ENCODE measurements at regions not wholly inside any gene's neighbourhood (a gene's known extent, or its start where the extent isn't known, plus 50 kb on each side); places are given as distances from the start of the nearest gene placed in this dataset.

- Histone ChIP-seq H4K5ac (ENCODE audit: low read depth, low read length) (no peak overlapping the region), H3K14ac (replicated peaks; ENCODE audit: low read depth, low read length) (no peak overlapping the region), H2BK20ac (ENCODE audit: low read depth, low read length) (no peak overlapping the region), H3K4me1 (ENCODE audit: control insufficient read depth, insufficient read depth, low read length) (no peaks in the 10 kb centered on the region), H3K27ac (ENCODE audit: insufficient read depth, low read length) (no peak overlapping the region), H3K9me3 (ENCODE audit: control insufficient read depth, insufficient read depth, low read length) (peaks cover 3% of the 10 kb centered on the region; the same call in 1 of the 2 replicates), H3K4me2 (ENCODE audit: low read depth, low read length) (no peak overlapping the region), H3K79me1 (ENCODE audit: low read depth in 1 of 2, low read length in 2 of 2) (no peaks in the 10 kb centered on the region), H2AK9ac (replicated peaks; ENCODE audit: low read depth, low read length, poor library complexity) (no peak overlapping the region), H4K91ac (ENCODE audit: insufficient read depth, low read depth, low read length) (no peak overlapping the region), H3K36me3 (ENCODE audit: control insufficient read depth, insufficient read depth, low read length) (no peaks in the 10 kb centered on the region), H2BK5ac (ENCODE audit: low read depth, low read length, poor library complexity, severe bottlenecking) (no peak overlapping the region), H3K27me3 (ENCODE audit: control insufficient read depth, insufficient read depth, low read length) (no peaks in the 10 kb centered on the region), H4K8ac (ENCODE audit: low read depth in 2 of 2, low read length in 2 of 2) (no peak overlapping the region), H3K18ac (ENCODE audit: low read depth, low read length) (no peak overlapping the region), H3K56ac (ENCODE audit: extremely low read depth, insufficient read depth, low read length) (no peak overlapping the region), H4K20me1 (ENCODE audit: insufficient read depth, low read length) (no peaks in the 10 kb centered on the region), H3K9me1 (ENCODE audit: insufficient read depth, low read length) (no peaks in the 10 kb centered on the region), H3K4me3 (ENCODE audit: insufficient read depth, low read depth, low read length) (no peak overlapping the region), H3K23ac (ENCODE audit: low read depth, low read length) (no peak overlapping the region), H2AK5ac (ENCODE audit: low read depth, low read length) (no peak overlapping the region), H3K9ac (ENCODE audit: low read depth, low read length) (no peak overlapping the region), H3K4ac (ENCODE audit: low read depth, low read length) (no peak overlapping the region), H2BK120ac (ENCODE audit: low read depth, low read length) (no peak overlapping the region), H2BK15ac (ENCODE audit: low read depth, low read length) (no peak overlapping the region), H2AFZ (replicated peaks; ENCODE audit: low read length, poor library complexity) (no peak overlapping the region)
- no peak for DNase-seq
- intact Hi-C loops (cut with micrococcal nuclease), result no loop called here
- ChIA-PET CTCF (no interaction called here), POLR2A (ENCODE audit: unreplicated experiment) (no interaction called here)
- no CpG with 5 or more reads among the region's 3 CpGs for WGBS, 2 experiments (ENCODE audit: extremely low coverage in 2 of 2, insufficient read length in 1 of 2)
- dilution Hi-C loops (cut with HindIII; ENCODE audit: low sequenced_read_pairs, unreplicated experiment), result no loop called here
- TF ChIP-seq RCOR1 (IDR thresholded peaks at IDR 0.05; ENCODE audit: insufficient replicate concordance, low read length), result no peak
- no peak for TF ChIP-seq RFX5 (IDR thresholded peaks at IDR 0.05; ENCODE audit: low read depth, low read length)
- TF ChIP-seq USF2 (IDR thresholded peaks at IDR 0.05; ENCODE audit: low read depth, low read length), result no peak
- no peak for TF ChIP-seq MAZ (IDR thresholded peaks at IDR 0.05; ENCODE audit: borderline replicate concordance, low read depth, low read length)
- no peak for TF ChIP-seq POLR2A (IDR thresholded peaks at IDR 0.05; ENCODE audit: low read depth, low read length)
- no peak for TF ChIP-seq SMC3 (IDR thresholded peaks at IDR 0.05; ENCODE audit: low read depth, low read length)
- no peak for TF ChIP-seq MAFK (IDR thresholded peaks at IDR 0.05; ENCODE audit: low read depth, low read length)
- no peak for TF ChIP-seq BHLHE40 (IDR thresholded peaks at IDR 0.05; ENCODE audit: low read depth, low read length)
- in situ Hi-C loops (cut with MboI; ENCODE audit: low sequenced_read_pairs), result no loop called here
- no TSS peak for BruUV-seq (replicated peaks)
- no peak for ATAC-seq (ENCODE audit: low read depth)
These were observed 243.0 kb downstream of the CDH10 start for GRCh38 chr5:24401773-24402172.

Data from IMR-90 (cell line).